ENCODE measurements at regions not wholly inside any gene's neighbourhood (a gene's known extent, or its start where the extent isn't known, plus 50 kb on each side); places are given as distances from the start of the nearest gene placed in this dataset.

DNA sequence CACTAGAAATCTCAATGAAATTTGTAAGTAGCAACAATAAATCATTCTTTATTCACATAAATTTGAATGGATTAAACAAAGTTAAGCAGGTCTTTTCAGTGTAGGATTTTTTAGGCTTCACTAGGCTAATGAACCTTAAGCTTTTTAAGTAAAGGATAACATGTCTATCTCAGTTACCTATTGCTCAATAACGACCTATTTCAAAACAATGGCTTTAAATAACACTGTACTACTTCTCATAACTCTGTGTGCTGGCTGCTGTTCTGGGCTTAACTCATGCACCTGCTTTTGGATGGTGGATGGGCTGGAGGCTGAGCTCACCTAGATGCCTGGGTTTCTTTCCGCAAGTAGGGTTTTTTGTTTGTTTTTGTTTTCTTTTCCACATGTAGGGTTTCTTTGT is 495.0 kb upstream of the SLIT2 start:
- peak; percentile 19; the same call in 1 of the 2 replicates for TF ChIP-seq CEBPB (IDR thresholded peaks at IDR 0.05; ENCODE audit: borderline replicate concordance, low read depth, low read length)
- TF ChIP-seq, protein P1, sequence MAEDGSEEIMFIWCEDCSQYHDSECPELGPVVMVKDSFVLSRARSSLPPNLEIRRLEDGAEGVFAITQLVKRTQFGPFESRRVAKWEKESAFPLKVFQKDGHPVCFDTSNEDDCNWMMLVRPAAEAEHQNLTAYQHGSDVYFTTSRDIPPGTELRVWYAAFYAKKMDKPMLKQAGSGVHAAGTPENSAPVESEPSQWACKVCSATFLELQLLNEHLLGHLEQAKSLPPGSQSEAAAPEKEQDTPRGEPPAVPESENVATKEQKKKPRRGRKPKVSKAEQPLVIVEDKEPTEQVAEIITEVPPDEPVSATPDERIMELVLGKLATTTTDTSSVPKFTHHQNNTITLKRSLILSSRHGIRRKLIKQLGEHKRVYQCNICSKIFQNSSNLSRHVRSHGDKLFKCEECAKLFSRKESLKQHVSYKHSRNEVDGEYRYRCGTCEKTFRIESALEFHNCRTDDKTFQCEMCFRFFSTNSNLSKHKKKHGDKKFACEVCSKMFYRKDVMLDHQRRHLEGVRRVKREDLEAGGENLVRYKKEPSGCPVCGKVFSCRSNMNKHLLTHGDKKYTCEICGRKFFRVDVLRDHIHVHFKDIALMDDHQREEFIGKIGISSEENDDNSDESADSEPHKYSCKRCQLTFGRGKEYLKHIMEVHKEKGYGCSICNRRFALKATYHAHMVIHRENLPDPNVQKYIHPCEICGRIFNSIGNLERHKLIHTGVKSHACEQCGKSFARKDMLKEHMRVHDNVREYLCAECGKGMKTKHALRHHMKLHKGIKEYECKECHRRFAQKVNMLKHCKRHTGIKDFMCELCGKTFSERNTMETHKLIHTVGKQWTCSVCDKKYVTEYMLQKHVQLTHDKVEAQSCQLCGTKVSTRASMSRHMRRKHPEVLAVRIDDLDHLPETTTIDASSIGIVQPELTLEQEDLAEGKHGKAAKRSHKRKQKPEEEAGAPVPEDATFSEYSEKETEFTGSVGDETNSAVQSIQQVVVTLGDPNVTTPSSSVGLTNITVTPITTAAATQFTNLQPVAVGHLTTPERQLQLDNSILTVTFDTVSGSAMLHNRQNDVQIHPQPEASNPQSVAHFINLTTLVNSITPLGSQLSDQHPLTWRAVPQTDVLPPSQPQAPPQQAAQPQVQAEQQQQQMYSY (CRISPR knock-in tag; IDR thresholded peaks at IDR 0.05), result no peak
- Histone ChIP-seq H3K9me3 (ENCODE audit: low read length) (peaks cover 91% of the 10 kb centered on the region), H3K4me3 (replicated peaks in 1 of 3; ENCODE audit: insufficient read depth in 1 of 3, low read depth in 2 of 3, low read length in 3 of 3) (no peak overlapping the region), H4K20me1 (ENCODE audit: insufficient read depth, low read length) (no peaks in the 10 kb centered on the region), H3K4me2 (ENCODE audit: low read depth, low read length) (no peak overlapping the region), H3K36me3 (replicated peaks in 1 of 2; ENCODE audit: control insufficient read depth in 1 of 2, insufficient read depth in 2 of 2, low read length in 2 of 2) (no peaks in the 10 kb centered on the region), H3K4me1 (ENCODE audit: insufficient read depth, low read length) (no peaks in the 10 kb centered on the region), H3K27ac (ENCODE audit: extremely low read length, insufficient read depth, low read length) (no peak overlapping the region), H3K79me2 (ENCODE audit: insufficient read depth, low read length) (no peaks in the 10 kb centered on the region), H3K27me3 (ENCODE audit: control insufficient read depth in 1 of 2, insufficient read depth in 2 of 2, low read length in 2 of 2) (no peaks in the 10 kb centered on the region), H2AFZ (ENCODE audit: low read length) (no peak overlapping the region), H3K9ac (ENCODE audit: insufficient read depth, low read depth, low read length) (no peak overlapping the region)
- ChIA-PET CTCF (ENCODE audit: low intra/inter-chr PET ratio, low total read pairs) (no interaction called here), POLR2A (no interaction called here)
- FAIRE-seq (no peak), ATAC-seq (no peak), DNase-seq (ENCODE audit: low spot score) (no peak)
- intact Hi-C loops (cut with micrococcal nuclease; ENCODE audit: unreplicated experiment) (no loop called here), in situ Hi-C loops (cut with HindIII; ENCODE audit: extremely low pct_ligation_motif_present, low pct_unique_long_range_greater_than_20kb) (no loop called here)
- WGBS (ENCODE audit: low lambda C conversion rate), result 47% methylated on average over 2 of the region's 2 CpGs
- no TSS peak for BruUV-seq (replicated peaks)

- H3K4me1 ChIP-seq (ENCODE audit: insufficient read depth, low read length), result no peaks in the 10 kb centered on the region
- POLR2A ChIA-PET, result no interaction called here
Measured at GRCh38 chr4:19752599-19752998, 499.1 kb upstream of the SLIT2 start.

More at GRCh38 chr4:19752599-19752998, 499.1 kb upstream of the SLIT2 start:
- Histone ChIP-seq H3K9ac (ENCODE audit: insufficient read depth, low read depth, low read length) (no peak overlapping the region), H3K79me2 (ENCODE audit: insufficient read depth, low read length) (no peaks in the 10 kb centered on the region), H3K27ac (ENCODE audit: extremely low read length, insufficient read depth, low read length) (no peak overlapping the region), H3K36me3 (replicated peaks in 1 of 2; ENCODE audit: control insufficient read depth in 1 of 2, insufficient read depth in 2 of 2, low read length in 2 of 2) (no peaks in the 10 kb centered on the region), H2AFZ (ENCODE audit: low read length) (no peak overlapping the region), H3K4me3 (replicated peaks in 1 of 3; ENCODE audit: insufficient read depth in 1 of 3, low read depth in 2 of 3, low read length in 3 of 3) (no peak overlapping the region), H3K27me3 (ENCODE audit: control insufficient read depth in 1 of 2, insufficient read depth in 2 of 2, low read length in 2 of 2) (no peaks in the 10 kb centered on the region), H3K9me3 (ENCODE audit: low read length) (peaks cover 95% of the 10 kb centered on the region), H4K20me1 (ENCODE audit: insufficient read depth, low read length) (no peaks in the 10 kb centered on the region), H3K4me2 (ENCODE audit: low read depth, low read length) (no peak overlapping the region)
- CTCF ChIA-PET (ENCODE audit: low intra/inter-chr PET ratio, low total read pairs), result no interaction called here
- DNase-seq (ENCODE audit: low spot score) (no peak), FAIRE-seq (no peak), ATAC-seq (no peak)
- intact Hi-C loops (cut with micrococcal nuclease; ENCODE audit: unreplicated experiment) (no loop called here), in situ Hi-C loops (cut with HindIII; ENCODE audit: extremely low pct_ligation_motif_present, low pct_unique_long_range_greater_than_20kb) (no loop called here)
- no TSS peak for BruUV-seq (replicated peaks)
- WGBS (ENCODE audit: low lambda C conversion rate), result 32% methylated on average over 1 of the region's 1 CpG
- no peak for TF ChIP-seq FOXA3 (CRISPR knock-in tag; IDR thresholded peaks at IDR 0.05)
- TF ChIP-seq SMYD3 (CRISPR knock-in tag; IDR thresholded peaks at IDR 0.05), result no peak
- no peak for TF ChIP-seq SSRP1 (CRISPR knock-in tag; IDR thresholded peaks at IDR 0.05)

Data from HepG2 (cell line).